NCI-H345 treated with DMSO at 0.1 percent for 48 hours (cell line): ENCODE measurements at regions not wholly inside any gene's neighbourhood (a gene's known extent, or its start where the extent isn't known, plus 50 kb on each side); places are given as distances from the start of the nearest gene placed in this dataset.

Experiments used
- DNase-seq: peaks from one replicate; lab custom pipeline; 2025; ENCODE audit not compliant: unreplicated experiment; lab: John Stamatoyannopoulos, UW

DNA sequence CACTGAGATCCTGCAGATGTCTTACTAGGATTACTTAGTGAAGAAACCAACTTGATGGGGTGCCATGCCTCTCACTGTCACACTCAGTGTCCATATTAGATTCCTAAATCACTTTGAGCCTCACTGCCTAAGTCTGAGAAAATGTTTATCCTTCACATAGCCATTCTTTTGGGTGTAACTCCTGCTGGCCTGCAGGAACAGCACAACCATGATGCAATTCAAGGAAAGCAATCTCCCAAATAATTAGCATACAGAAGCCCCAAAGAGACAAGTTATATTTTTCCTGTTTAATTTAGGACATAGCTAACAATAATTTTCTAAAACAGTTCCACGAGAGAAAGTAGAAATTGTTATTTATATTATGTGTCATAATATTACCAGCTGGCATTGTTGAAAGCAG lies 655.5 kb downstream of the KCNA4 start:
- no peak for DNase-seq

DNA sequence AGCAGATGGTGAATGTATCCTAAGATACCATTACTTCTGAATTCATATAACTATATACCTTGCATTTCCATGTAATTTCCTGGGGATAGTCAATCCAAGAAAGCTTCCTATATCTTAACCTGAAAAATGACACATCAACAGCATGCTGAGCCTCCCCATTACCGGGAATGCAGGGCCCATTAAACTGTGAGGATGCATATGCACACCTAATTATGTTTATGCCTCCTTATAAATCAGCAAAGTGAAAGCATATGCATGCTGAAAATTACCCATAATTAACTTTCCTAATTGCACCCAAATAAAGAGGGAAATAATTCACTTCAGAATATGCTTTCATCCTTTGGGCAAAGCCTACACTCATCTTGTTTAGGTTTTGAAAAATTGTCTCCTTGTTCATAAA lies 663.0 kb downstream of the KCNA4 start:
- DNase-seq: no peak

DNA sequence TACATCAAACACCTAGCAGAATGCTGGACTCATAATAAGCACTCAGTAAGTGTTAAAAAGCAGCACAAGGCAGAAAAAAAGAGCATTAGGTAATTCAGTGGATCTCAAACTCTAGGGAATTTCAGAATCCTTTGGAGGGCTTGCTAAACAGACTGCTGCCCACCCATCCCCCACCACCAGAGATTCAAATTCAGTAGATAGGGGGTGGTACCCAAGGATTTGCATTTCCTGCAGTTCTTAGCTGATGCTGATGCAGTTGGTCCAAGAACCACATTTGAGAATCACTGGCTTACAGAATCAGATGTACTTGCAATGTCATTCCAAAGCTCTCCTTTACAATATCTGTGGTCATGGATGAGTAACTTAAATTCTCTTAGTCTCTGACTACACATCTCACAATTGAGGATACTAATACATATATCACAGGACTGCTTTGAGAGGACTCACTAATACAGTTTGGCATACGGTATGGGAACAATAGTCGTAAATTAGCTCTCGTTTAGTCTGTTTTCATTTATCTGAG lies 664.5 kb downstream of the KCNA4 start:
- DNase-seq: no peak

DNA sequence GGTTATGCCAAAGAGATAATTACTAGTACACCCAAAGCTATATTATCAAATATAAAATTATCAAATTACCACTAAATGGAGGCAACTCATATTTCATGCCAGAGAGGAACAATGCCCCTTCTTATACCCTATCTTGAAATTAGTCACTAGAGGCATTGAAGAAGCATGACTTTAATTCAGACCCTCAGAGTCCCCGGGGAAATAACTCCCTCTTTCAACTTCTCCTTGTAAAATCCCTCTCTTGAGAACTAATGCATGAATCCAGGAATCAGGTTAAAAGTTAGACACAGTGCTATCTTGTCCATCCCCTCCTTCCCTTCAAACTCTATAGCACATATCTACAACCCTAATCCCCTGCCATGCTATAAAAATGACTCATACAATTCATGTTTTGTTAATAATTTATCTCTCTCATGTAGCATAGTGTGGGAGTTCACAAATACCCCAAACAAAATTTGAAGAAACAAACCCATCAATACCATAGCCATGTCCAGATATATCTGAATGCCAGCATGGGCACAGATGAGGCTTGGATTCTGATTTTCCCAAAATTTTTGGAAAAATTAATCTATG lies 665.4 kb downstream of the KCNA4 start:
- DNase-seq: no peak

DNA sequence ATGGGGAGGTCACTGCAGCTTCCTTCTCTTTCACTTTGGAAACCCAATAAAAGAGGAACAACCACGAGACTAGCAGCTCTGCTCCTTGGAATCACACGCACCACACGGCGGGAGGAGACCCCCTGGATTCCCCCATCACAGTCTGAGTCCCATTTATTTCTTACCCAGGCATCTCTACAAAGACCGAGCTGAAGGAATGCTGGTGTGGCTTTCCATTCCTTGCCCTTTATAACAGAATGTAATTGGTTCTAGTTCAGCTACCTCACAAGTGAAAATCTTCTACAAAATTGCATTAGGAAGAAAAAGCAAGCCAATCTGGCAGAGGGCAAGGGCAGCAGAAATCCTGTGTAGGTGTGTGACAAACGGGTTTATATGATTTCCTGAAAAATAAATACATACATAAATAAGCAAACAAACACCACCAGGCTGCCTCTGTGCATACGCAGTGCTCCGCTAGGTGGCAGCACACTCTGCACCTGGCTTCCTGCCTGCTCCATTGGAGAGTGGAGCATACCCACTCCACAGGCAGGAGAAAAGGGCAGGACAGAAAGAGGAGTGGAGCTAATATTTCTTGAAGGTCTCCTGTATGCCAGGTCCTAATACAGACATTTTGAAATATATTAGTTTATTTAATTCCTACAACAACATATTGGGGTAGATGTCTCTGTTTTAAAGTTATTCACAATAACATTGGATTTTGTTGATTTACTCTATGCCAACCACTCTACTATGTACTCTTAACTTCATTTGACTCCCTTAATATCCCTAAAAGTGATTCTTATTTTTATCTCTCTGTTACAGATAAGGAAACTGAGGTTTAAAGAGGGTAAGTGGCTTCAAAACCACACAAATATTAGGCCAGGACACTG lies 673.1 kb downstream of the KCNA4 start:
- DNase-seq: peak; percentile 19

DNA sequence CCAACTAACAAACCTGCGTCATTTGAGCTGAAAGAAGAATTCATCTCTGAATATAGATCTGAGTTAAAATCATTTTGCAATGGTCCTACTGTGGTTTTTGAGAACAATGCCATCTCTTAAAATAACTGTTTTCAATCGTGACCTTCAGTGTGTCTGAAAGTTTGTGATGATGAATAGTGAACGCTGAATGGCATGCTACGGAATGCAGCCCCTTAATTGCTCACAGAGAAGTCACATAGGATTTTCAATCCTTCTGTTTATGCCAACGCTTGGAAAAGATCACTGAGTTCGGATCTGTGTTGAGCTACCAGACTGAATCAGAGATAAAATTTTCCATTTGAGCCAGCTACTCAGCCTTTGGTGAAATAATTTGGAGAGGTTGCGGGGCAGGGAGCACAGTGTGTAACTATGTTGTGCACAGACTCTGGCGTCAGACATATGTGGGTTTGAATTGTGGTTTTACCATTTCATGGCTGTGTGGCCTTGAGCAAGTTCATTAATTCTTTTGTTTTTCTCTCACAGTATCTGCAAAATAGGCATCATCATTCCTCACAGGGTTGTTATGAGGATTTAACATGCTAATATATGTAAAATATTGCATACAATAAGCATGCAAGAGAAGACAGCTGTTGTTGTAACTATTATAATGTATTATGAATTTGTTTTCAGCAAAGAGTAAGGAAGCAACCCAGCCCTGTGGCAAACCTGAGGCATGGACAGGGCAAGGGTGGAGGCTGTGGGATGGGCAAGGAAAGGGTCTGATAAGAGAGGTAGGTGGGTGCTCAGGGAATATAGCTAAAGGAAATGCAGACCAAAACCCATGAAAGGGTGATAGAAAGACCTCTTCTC lies 679.9 kb downstream of the KCNA4 start:
- DNase-seq: no peak

DNA sequence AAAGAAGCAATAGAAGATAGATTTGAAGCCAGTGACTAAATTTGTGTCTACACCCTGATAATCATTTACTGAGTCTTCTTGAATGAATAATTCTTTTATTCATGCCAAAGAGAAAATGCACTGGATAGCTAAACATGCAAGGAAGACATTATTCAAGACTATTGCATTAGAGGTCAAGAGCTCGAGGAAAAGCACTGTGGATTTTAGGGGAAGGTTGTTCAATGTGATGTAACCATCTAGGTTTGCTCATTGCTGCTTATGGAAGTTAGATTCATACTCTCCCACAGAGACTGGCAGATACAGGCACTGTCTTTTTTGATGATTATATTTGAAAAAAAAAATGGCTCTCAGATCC lies 682.1 kb downstream of the KCNA4 start:
- DNase-seq: no peak

DNA sequence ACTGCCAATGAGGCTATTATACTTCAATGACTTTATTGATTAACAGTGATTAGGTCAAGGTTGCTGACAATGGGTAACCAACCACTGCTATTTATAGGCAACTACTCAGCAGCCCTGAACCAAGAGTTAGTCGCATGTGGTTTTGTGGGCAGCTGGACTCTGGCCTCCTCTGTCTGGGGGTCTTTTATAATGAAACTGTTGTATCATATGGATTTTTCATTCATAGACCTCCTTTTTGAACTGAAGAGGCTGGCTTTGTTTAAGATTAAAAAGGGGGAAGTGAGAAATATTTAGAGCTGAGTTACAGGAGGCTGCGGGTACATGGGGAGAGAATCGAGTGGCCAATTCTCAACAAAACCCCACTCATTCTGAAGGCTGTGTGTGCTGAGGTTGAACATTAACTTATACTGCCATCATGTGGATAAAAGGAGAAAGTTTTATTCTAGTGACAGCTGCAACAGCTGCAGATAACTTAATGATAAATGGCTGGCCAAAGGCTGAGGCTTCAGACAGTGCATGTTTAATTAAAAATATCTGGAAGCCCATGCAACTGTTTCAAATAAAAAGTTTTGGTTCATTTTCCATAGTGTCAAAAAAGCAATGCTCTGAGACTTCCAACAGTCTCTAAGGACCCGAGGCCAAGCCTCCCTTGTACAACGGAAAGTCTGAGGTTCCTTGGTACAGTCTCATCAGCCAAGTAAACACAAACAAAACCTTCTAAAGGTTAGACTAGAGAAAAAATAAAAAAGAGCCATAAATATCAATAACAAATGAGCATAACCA lies 682.6 kb downstream of the KCNA4 start:
- peak; percentile 35 for DNase-seq

DNA sequence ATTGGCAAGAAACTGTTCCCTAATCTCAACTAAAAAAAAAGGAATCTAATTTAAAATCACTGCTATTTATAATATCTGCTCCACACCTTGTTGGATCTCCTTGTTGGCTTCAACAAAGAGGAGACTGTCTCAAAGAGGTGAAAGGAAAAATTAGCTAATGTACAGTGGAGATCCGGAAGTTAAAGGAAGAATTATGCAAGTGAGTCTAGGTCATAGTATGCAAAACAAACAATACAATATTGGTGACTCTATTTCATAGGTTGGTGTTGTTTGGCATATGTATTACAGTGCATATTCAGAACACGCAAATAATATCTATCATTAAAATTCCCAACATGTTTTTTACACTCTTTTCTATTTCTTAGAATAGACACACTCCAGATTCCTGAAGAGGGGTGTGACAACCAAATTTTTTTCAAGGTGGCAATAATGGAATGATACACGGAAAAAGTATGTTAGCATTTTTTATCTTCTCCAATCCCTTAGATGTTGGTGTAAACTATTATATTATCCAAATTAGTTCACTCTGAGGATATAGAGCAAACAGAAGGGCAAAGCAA lies 685.3 kb downstream of the KCNA4 start:
- no peak for DNase-seq

DNA sequence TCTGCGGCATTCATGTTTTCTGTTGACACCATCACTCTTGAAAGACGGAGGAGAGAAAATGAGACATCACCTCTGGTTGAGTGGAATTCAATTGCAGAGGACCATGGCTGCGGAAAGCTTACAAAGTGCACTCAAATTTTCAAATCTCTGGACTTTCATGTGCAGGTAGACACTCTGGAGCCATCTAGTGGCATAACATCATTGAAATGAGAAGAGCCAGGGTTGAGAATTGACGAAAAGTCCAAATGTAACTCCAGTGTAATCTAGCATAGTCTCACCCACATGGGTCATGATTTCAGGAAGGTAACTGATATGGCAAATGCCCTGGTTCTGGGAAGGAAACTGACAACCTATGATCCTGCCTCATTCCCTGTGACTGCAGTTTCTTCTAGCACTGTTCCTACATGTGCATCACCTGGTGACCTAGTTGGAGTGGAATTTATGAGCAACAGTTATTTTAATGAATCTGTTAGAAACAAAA lies 687.8 kb downstream of the KCNA4 start:
- DNase-seq: peak; percentile 7

DNA sequence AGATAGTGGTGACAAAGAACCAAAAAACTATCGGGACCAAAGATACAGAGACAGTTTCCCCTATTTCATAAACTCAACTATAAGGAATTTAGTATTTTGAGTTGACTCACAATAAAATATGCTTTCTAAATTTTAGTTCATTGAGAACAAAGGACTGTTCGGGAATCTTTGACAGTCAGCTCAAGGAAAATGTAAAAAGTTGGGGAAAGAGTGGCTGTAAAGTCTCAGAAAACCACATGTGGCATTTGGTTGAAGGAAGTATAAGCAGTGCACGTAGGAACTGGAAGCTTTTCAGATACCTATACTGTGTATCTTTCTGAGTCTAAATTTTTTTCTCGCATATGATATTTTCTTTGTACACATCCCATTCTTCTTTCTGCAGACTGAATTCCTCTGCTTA lies 688.9 kb downstream of the KCNA4 start:
- no peak for DNase-seq

DNA sequence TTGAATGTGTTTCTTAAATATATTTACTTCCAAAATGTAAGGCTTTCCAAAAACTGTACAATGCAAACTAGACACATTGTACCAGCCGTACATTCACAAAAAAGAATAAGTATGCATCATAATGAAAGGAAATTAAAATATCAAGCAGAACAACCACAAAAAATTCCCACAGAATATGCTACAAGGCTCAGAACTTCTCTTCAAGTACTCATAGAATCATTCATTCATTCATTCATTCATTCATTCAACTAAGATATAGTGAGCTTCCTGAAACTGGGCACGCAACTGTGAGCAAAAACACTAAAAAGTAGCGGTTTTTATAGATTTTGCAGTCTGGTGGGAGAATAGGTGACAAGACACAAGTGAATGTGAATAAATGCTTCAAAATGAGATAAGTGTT lies 690.1 kb downstream of the KCNA4 start:
- no peak for DNase-seq

DNA sequence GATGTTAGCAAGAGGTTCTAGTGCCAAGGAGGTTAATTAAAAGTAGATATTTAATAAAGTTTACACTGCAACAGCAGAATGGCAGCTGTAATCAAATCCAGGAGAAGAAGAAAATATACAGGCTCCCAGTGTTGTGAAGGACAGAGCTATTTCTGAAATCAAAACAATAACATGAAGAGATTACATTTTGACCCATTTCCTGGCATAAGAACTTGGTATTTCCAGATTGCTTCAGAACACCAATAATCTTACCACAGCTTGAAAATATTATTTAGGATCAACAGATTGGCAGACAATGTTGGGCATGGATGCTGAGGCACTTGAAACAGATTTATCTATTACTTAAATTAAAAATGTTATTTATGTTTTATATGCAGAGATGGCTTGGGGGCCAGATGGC lies 692.5 kb downstream of the KCNA4 start:
- DNase-seq: no peak

DNA sequence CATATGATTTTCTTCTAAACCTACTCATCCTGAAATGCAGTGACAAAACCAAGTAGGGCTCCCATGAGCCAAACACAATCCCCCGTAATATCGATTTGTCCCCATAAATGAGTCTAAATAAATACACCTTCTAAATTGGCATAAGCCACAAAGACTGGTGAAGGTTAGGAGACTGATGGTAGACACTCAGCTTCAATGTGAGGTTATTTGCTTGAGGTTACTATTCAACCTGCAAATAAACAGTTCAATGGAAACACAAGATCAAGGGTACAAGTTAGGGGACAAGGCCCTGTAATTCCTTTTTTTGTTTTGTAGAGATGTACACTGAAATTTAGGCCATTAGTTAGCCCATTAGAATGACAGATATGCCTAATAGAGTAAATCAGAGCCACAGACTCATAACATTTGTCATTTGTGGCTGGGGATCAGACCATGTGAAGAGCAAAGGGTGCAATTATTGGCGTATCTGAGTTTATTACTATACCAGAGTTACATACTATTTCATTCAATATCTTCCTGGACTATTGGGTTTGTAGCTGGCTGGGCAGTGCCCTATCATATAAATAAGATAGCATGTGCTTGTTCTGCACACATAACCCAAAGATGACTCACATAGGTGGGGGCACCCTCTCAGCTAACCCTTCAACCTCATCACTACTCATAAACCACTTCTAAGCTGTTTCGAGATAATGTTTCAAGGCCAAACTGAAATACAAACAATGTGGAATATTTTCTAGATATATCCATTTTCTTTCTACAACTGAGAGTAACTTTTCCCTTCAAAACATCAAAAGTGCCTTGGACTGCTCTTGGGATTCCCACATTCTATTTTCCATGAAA lies 695.3 kb downstream of the KCNA4 start:
- DNase-seq: no peak

DNA sequence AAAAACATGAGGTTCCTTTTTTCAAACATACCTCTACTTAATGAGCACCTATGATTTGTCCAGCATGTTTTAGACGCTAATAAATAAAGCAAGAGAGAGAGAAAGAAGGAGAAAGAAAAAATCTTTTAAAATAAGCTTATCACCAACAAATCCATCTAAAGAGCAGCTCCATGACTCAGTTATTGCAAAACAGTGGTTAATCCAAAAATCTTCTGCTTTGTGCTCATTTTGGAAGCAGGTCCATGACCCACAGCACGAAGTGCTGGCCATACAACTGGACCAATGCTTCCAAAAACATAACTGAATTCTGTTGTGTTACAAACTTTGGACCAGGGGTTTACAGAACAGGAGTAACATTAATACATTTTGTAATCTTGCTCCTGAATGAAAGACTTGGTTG lies 696.6 kb downstream of the KCNA4 start:
- no peak for DNase-seq

DNA sequence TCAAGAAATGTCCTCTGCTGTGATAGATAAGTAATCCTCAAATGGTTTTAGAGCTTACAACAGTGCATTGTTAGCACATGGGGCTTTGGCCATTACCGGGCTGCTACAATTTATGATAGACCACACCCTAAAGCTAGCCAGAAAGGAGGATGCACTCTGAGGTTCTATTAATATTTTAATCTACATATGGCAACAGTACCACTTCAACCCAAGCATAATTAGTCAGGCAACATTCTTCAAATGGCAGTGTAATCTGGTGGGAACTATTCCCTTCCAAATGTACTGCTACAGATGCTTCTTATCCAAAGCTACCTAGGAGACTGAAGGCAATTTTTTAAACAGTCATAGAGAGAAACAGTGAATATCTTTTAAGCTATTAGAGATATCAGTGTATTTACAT lies 697.6 kb downstream of the KCNA4 start:
- DNase-seq: no peak

DNA sequence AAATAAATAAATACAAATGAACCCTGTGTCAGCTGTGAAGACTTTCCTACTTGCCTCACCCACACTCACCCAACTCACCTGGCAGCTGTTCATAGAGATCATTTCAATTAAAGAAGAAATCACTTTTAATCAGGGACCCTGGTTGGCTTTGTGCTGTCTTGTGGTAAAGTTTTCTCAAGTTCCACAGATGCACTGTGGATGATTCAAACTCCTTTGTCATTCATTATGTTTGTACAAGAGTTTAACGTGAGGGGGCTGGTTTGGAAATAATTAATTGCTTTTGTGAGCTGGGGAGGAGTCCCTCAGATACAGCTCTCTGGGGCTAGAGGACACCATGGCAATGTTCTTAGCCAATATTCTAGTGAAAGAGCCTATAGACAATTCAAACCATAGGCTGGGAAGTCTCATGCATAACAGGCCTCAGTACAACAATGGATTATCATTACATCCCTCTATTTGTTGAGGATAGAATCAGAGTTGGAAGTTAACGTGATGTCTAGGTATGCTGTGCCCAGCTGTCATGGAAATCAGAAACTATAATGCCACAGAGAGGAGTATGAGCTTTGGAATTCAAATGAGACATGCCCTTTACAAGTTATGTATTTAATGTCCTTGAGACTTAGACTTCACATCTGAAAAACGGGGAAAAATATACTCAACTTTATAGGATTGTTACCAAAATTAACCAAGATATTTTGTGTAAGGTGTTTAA lies 698.5 kb downstream of the KCNA4 start:
- no peak for DNase-seq

DNA sequence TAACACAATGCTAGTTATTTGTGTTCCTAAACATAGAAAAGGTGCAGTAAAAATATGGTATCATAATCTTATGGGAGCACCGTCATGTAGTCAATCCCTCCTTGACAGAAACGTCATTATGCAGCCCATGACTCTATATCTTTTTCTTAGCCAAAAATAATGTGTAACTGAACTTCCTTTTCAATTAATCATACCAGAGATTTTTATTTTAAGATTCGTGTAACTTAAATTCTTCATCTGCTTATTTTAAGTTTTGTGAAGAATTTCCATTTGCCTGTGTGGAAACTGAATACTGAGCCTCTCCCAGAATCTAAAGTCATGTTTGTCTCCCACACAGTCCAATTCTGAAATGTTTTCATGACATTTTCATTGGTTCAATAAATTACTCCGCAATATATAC lies 699.1 kb downstream of the KCNA4 start:
- no peak for DNase-seq

DNA sequence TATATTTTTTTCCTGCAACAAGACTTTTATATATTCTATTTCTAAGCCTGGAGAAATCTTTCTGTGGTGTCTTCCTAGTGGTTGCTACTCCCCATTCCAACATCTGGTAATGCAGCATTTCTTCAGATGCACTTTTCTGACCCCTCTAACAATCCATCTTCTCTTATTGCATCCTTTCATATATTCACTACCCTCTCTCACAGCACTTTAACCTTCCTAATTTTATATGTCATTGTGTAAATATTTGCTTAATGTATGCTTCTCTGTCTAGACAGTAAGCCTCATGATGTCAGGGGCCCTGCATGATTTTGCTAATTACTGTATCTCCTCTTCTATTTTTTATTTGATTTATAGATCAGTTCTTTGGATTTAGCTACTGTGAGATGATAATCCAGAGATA lies 701.6 kb downstream of the KCNA4 start:
- DNase-seq: no peak
